Epithelial cell of proximal tubule (primary cell): ENCODE measurements at regions not wholly inside any gene's neighbourhood (a gene's known extent, or its start where the extent isn't known, plus 50 kb on each side); places are given as distances from the start of the nearest gene placed in this dataset.
A peak's percentile ranks its signal among the peaks of the same experiment; 100 is the strongest.

ENCODE experiments used
- DNase-seq: peaks from one replicate; pipeline ENCODE4 v3.0.0-alpha.2; 2011; ENCODE audit warnings: low read depth
- H3K4me3 ChIP-seq: 2 replicates; pipeline ENCODE4 v1.5.1; 2011; ENCODE audit warnings: low read depth, mild to moderate bottlenecking, low read length
- TF ChIP-seq, protein P1 (sequence below): conservative IDR thresholded peaks from 2 replicates; pipeline ENCODE4 v1.5.1; 2012; ENCODE audit warnings: low read depth, mild to moderate bottlenecking, low read length

DNA sequence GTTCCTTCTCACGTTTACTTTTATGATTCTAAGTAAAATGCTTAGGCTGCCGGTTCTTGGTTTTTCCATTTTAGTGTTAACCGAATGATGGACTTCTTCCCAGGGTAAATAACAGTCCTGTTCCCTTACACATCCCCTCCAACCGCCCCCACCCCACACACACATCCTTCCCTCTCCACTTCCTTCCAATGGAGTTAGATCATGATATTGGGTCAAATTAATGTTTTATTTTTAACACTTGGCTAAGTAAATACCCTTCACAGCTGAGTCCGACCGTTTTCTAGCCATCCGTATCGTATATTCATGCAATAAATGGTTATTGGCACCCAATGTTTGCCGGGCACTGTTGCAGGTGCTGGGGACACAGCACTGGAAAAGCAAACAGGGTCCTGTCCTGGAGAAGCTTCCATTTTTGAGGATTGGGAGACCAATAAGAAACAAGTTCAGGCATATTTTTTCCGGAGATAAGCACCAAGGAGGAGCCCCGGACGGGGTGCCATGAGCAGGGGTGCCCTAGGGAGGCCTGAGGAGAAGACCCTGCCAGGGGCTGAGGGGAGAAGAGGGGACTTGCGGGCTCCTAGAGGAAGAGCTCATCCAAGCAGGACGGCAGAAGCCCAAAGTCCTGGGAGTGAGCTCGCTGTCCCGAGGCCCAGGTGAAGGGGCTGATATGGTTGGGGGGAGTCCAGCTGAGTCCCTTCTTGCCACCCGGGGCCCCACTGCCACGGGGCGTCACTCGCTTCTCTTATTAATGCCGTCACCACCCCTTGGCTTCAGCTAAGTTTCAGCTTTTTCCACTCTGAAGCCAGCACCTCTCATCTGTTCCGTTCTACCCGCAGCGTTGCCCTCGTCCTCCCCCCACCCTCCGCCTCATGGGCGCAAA lies 126.0 kb upstream of the RET start:
- no peak overlapping the region for H3K4me3 ChIP-seq
- DNase-seq = no peak
- TF ChIP-seq, protein P1, sequence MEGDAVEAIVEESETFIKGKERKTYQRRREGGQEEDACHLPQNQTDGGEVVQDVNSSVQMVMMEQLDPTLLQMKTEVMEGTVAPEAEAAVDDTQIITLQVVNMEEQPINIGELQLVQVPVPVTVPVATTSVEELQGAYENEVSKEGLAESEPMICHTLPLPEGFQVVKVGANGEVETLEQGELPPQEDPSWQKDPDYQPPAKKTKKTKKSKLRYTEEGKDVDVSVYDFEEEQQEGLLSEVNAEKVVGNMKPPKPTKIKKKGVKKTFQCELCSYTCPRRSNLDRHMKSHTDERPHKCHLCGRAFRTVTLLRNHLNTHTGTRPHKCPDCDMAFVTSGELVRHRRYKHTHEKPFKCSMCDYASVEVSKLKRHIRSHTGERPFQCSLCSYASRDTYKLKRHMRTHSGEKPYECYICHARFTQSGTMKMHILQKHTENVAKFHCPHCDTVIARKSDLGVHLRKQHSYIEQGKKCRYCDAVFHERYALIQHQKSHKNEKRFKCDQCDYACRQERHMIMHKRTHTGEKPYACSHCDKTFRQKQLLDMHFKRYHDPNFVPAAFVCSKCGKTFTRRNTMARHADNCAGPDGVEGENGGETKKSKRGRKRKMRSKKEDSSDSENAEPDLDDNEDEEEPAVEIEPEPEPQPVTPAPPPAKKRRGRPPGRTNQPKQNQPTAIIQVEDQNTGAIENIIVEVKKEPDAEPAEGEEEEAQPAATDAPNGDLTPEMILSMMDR = no peak

DNA sequence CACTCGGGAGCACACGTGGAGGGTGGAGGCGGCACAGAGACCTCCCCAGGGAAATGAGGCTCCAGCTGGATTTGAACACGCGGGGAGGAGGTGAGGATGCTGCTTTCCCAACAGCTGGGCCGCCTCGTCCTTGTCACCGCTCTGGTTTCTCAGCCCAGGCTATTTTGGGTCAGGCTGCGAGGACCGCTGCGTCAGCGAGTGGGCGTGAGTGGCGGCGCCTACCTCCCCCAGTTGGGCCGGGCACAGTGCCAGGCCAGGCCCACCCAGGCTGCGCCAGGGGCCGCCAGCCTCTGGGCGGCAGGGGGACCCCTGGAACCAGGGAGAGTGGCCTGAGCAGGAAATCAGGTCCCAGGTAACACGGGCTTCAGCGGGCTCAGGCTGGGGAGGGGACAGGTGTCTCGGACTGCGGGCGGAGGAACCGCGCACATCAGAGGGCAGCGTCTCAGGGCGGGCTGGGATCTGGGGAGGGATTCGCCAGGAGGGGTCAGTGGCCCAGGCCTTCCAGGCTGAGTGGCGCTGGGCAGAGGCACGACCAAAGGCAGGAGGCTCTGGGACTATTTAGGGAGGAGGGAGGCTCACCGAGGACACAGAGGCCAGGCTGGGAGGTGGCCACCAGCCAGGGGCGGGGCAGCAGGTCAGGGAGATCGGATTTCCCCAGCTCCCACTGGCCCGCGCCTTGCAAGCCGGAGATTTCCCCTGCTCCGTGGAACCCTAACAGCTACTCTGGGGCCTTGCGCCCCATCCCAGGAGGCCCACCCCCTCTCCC lies 125.2 kb upstream of the RET start:
- no peak for DNase-seq
- TF ChIP-seq, protein P1 = no peak
- peak overlapping the region; percentile 11 for H3K4me3 ChIP-seq

DNA sequence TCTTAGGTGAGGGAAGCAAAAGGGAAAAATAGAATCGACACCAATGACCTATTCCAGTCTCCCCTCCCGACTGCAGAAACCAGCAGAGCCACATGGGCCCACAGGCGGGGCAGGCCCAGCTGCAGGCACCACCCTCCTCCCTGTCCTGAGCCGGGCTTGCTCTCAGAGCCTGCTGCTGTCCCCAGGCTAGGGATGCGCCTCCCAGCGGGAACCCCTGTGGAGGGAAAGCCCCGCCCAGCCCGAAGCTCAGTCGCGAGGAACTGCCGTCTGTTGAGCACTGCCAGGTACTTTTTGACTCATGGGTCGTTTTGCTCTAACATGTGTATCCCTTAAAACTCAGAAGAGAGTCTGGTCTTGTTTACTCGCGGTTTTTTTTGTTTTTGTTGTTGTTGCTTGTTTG lies 124.5 kb upstream of the RET start:
- no peak overlapping the region for H3K4me3 ChIP-seq
- TF ChIP-seq, protein P1 = no peak
- DNase-seq = no peak

DNA sequence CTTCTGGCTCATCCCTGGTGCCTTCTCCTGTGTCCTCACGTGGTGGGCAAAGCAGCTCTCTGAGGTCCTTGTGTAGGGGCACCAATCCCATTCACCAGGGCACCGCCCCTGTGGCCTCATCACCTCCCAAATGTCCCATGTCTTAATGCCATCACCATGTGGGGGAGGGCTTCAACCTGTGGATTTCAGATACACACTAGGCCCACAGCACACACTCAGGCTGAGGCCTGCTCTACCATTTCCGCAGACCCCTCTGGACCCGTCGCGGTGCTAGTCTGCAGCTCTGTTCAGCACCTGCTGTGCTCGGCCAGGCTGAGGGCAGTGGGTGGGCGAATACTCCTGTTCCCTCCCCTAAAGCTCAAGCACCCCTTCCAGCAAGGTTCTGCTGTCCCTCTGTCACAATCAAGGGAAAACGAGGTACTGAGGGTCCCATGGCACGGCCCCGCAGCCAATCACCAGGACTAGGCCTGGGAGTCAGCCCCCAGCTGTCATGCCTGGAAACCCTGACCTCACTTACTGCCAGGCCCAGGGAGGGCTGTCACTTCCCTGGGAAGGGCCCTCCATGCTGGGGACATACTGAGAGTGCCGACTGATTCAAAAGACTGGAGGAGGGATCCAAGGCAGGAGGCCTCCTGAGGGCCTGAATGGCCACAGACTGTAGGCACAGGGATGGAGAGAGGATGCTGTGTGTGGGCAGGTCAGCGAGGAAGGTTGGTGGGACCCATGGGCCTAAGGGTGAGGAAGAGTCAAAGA lies 123.8 kb upstream of the RET start:
- TF ChIP-seq, protein P1 = no peak
- no peak for DNase-seq
- H3K4me3 ChIP-seq = no peak overlapping the region

DNA sequence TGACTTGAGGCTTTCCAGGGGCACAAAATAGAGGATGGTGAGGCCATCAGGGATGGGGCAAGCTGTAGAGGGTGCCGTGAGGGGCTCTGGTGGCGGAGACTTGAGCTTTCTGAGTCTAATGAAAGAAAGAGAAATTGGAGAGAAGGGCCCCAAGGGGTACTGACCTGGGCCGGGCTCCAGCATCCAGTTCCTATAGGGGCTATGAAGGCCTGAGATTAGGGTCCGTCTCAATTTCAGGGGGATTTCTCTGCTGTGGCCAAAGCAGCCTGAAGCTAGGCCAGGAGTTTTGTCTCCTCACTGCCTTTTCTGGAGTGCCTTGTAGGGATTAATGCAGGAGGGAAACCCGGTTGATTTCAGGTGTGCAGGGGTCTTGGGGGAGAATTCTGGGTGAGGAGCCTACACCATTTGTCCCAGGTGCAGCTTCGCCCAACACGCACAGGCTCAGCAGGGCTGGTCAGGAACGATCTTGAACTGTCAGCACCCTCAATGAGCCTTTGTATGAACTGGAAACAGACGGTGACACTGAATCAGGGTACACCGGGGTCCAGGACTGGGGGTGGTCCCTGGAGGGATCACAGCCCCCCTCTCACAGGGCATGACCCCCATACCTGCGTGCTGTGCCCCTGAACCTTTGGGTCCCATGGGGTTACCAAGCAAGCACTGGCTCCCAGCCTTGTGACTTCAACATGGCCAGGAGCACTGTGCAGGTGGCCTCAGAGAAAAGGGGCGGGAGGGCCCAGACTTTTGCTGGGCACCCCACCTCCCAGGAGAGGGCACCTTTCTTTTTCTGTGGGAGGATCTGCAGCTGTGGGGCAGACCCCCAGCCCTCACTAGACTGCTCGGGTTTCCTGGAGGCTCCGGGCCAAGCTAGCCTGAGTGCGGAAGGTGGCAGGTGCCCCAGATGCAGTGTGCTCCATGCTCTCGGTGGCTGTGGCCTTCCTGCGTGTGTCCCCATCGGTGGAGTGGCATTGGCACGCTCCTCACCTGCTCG lies 122.9 kb upstream of the RET start:
- H3K4me3 ChIP-seq = no peak overlapping the region
- TF ChIP-seq, protein P1 = no peak

More for the DNA sequence above, 122.9 kb upstream of the RET start:
- no peak for DNase-seq
